ENCODE measurements at regions not wholly inside any gene's neighbourhood (a gene's known extent, or its start where the extent isn't known, plus 50 kb on each side); places are given as distances from the start of the nearest gene placed in this dataset.

DNA sequence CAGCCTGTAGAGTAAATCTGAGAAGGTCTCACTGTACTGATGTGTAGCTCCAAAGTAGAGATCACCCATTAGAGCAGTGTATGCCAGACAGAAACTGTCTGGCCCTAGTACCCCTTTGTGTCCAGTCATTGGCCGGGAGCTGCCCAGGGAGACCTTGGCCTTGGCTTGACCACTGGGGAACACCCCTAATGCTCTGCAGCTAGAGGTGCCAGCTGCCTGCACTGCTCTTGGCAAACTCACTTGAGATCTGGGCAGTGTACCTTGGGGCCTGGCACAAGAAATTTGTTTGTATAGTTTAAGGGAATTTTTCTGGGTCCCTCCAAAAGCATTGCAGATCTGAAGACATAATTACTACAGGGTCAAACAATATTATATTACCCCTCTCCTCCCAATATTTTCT, 78.7 kb upstream of the MPHOSPH6 start:
- Histone ChIP-seq H3K56ac (ENCODE audit: extremely low read depth, insufficient read depth, low read length) (no peak overlapping the region), H4K20me1 (ENCODE audit: insufficient read depth, low read length) (no peaks in the 10 kb centered on the region), H3K4me2 (ENCODE audit: low read depth, low read length) (no peak overlapping the region), H2BK20ac (ENCODE audit: low read depth, low read length) (no peak overlapping the region), H3K27ac (ENCODE audit: insufficient read depth, low read length) (no peak overlapping the region), H3K14ac (replicated peaks; ENCODE audit: low read depth, low read length) (no peak overlapping the region), H2BK5ac (ENCODE audit: low read depth, low read length, poor library complexity, severe bottlenecking) (no peak overlapping the region), H2BK15ac (ENCODE audit: low read depth, low read length) (no peak overlapping the region), H3K4ac (ENCODE audit: low read depth, low read length) (no peak overlapping the region), H3K23ac (ENCODE audit: low read depth, low read length) (no peak overlapping the region), H3K27me3 (ENCODE audit: control insufficient read depth, insufficient read depth, low read length) (peaks cover 8% of the 10 kb centered on the region), H3K9ac (ENCODE audit: low read depth, low read length) (no peak overlapping the region), H3K4me1 (ENCODE audit: control insufficient read depth, insufficient read depth, low read length) (no peaks in the 10 kb centered on the region), H3K4me3 (ENCODE audit: insufficient read depth, low read depth, low read length) (no peak overlapping the region), H2AK9ac (replicated peaks; ENCODE audit: low read depth, low read length, poor library complexity) (no peak overlapping the region), H3K9me3 (ENCODE audit: control insufficient read depth, insufficient read depth, low read length) (peaks cover under 1% of the 10 kb centered on the region; the same call in 1 of the 2 replicates), H3K9me1 (ENCODE audit: insufficient read depth, low read length) (no peaks in the 10 kb centered on the region), H2BK120ac (ENCODE audit: low read depth, low read length) (no peak overlapping the region), H4K8ac (ENCODE audit: low read depth in 2 of 2, low read length in 2 of 2) (no peak overlapping the region), H3K79me1 (ENCODE audit: low read depth in 1 of 2, low read length in 2 of 2) (no peaks in the 10 kb centered on the region), H4K5ac (ENCODE audit: low read depth, low read length) (no peak overlapping the region), H3K18ac (ENCODE audit: low read depth, low read length) (no peak overlapping the region), H4K91ac (ENCODE audit: insufficient read depth, low read depth, low read length) (no peak overlapping the region), H3K36me3 (ENCODE audit: control insufficient read depth, insufficient read depth, low read length) (no peaks in the 10 kb centered on the region), H2AFZ (replicated peaks; ENCODE audit: low read length, poor library complexity) (no peak overlapping the region), H2AK5ac (ENCODE audit: low read depth, low read length) (no peak overlapping the region)
- ChIA-PET POLR2A (ENCODE audit: unreplicated experiment) (no interaction called here), CTCF (interaction anchor here (0.9 kb wide), 2 partner anchors 15 to 16 kb away, joined by 4 read pairs; no protein-coding TSS in a partner anchor)
- no TSS peak for BruUV-seq (replicated peaks)
- TF ChIP-seq RFX5 (IDR thresholded peaks at IDR 0.05; ENCODE audit: low read depth, low read length) (no peak), MAFK (IDR thresholded peaks at IDR 0.05; ENCODE audit: low read depth, low read length) (no peak), NFE2L2 (IDR thresholded peaks at IDR 0.05; ENCODE audit: low read depth, low read length) (no peak), POLR2A (IDR thresholded peaks at IDR 0.05; ENCODE audit: low read depth, low read length) (no peak), RCOR1 (IDR thresholded peaks at IDR 0.05; ENCODE audit: insufficient replicate concordance, low read length) (no peak), MXI1 (IDR thresholded peaks at IDR 0.05; ENCODE audit: borderline replicate concordance, low read depth, low read length) (no peak), CEBPB (IDR thresholded peaks at IDR 0.05; ENCODE audit: low read depth, low read length) (no peak), MAZ (IDR thresholded peaks at IDR 0.05; ENCODE audit: borderline replicate concordance, low read depth, low read length) (no peak), FOS (IDR thresholded peaks at IDR 0.05; ENCODE audit: low read depth, low read length) (no peak), SMC3 (IDR thresholded peaks at IDR 0.05; ENCODE audit: low read depth, low read length) (no peak), ELK1 (IDR thresholded peaks at IDR 0.05; ENCODE audit: borderline replicate concordance, low read depth, low read length) (no peak), CHD1 (IDR thresholded peaks at IDR 0.05; ENCODE audit: low read depth, low read length) (no peak), USF2 (IDR thresholded peaks at IDR 0.05; ENCODE audit: low read depth, low read length) (no peak), BHLHE40 (IDR thresholded peaks at IDR 0.05; ENCODE audit: low read depth, low read length) (no peak), RAD21 (IDR thresholded peaks at IDR 0.05; ENCODE audit: low read length) (no peak), CTCF (conservative IDR thresholded peaks at IDR 0.05; ENCODE audit: low read depth, low read length) (no peak)
- dilution Hi-C loops (cut with HindIII; ENCODE audit: low sequenced_read_pairs, unreplicated experiment) (no loop called here), in situ Hi-C loops (cut with MboI; ENCODE audit: low sequenced_read_pairs) (no loop called here), intact Hi-C loops (cut with micrococcal nuclease) (no loop called here)
- ATAC-seq (ENCODE audit: low read depth) = no peak
- no peak for DNase-seq
- 71% methylated on average over 1 of the region's 1 CpG; no CpG with 5 or more reads in 1 of the 2 experiments for WGBS, 2 experiments (ENCODE audit: extremely low coverage in 2 of 2, insufficient read length in 1 of 2)
